Mesothelial cell of epicardium (in vitro differentiated cells): ENCODE measurements at regions not wholly inside any gene's neighbourhood (a gene's known extent, or its start where the extent isn't known, plus 50 kb on each side); places are given as distances from the start of the nearest gene placed in this dataset.
"Not testable (repeated sequence)": the region's sequence is repeated elsewhere in the genome, so short reads cannot be mapped to it uniquely, and the experiment has no call there.

Experiments
- DNase-seq, 2 experiments: peaks; one replicate each; pipeline ENCODE4 v3.0.0; 2021; ENCODE audit warnings: low spot score in 2 of 2; ENCODE audit not compliant: unreplicated experiment in 2 of 2
- H3K27ac Mint-ChIP-seq: 2 replicates; pipeline ENCODE4 v1.8.0; 2021; ENCODE audit warnings: mixed read lengths
- H3K27me3 Mint-ChIP-seq: 2 replicates; pipeline ENCODE4 v1.8.0; 2021; ENCODE audit warnings: low read depth, mixed read lengths
- H3K36me3 Mint-ChIP-seq: 2 replicates; pipeline ENCODE4 v1.8.0; 2021; ENCODE audit warnings: mixed read lengths
- H3K4me1 Mint-ChIP-seq: 2 replicates; pipeline ENCODE4 v1.8.0; 2021; ENCODE audit warnings: mixed read lengths
- H3K4me3 Mint-ChIP-seq: 2 replicates; pipeline ENCODE4 v1.8.0; 2021; ENCODE audit warnings: mild to moderate bottlenecking, moderate library complexity, mixed read lengths
- H3K9me3 Mint-ChIP-seq: 2 replicates; pipeline ENCODE4 v1.8.0; 2021; ENCODE audit warnings: mixed read lengths
- TF ChIP-seq, protein P1 (sequence below): fragments of 200-600 bp; sonication (generic); IDR thresholded peaks from one replicate; pipeline ENCODE4 v1.5.0; 2021; ENCODE audit warnings: antibody characterized with exemption; ENCODE audit not compliant: unreplicated experiment

DNA sequence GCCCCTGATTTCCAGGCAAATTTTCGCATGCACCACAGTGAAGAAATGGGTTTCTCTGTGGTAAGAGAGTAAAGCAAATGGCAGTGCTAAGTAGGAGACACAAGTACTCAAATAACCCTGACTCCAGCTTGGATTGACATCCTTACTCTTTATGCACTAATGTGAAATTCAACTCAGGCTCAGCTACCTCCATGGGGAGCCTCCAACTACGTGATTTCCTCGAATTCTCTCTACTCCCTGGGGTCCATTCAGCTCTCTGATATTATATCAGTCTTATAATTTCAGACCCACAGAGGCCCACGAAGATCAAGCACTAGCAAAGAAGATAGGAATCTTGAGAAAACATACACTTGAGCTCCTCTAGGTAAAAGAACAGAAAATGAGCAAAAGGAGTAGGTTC, 407.6 kb upstream of the CCDC54 start:
- H3K9me3 Mint-ChIP-seq, result peaks cover 11% of the 10 kb centered on the region
- no peak for DNase-seq
- peaks cover 2% of the 10 kb centered on the region for H3K36me3 Mint-ChIP-seq
- TF ChIP-seq, protein P1, sequence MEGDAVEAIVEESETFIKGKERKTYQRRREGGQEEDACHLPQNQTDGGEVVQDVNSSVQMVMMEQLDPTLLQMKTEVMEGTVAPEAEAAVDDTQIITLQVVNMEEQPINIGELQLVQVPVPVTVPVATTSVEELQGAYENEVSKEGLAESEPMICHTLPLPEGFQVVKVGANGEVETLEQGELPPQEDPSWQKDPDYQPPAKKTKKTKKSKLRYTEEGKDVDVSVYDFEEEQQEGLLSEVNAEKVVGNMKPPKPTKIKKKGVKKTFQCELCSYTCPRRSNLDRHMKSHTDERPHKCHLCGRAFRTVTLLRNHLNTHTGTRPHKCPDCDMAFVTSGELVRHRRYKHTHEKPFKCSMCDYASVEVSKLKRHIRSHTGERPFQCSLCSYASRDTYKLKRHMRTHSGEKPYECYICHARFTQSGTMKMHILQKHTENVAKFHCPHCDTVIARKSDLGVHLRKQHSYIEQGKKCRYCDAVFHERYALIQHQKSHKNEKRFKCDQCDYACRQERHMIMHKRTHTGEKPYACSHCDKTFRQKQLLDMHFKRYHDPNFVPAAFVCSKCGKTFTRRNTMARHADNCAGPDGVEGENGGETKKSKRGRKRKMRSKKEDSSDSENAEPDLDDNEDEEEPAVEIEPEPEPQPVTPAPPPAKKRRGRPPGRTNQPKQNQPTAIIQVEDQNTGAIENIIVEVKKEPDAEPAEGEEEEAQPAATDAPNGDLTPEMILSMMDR, result no peak
- peak overlapping the region; percentile 65 for H3K27ac Mint-ChIP-seq
- H3K4me3 Mint-ChIP-seq, result no peak overlapping the region
- no peaks in the 10 kb centered on the region for H3K27me3 Mint-ChIP-seq
- H3K4me1 Mint-ChIP-seq, result peaks cover 29% of the 10 kb centered on the region

DNA sequence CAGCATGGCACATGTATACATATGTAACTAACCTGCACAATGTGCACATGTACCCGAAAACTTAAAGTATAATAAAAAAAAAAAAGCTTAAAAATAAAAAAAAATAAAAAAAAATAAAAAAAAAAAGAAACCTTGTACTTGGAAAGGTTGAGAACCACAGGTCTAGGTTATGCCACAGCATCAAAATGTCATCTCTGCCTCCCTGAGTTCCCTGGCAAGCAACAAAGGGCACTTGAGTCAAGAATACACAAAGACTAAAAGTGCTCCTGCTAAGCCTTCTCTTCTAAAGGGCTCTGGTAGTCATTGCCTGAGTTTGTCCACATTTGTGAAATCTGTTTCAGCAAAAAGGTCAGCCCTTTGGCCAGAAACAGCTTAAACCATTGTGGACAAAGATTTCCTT, 395.8 kb upstream of the CCDC54 start:
- TF ChIP-seq, protein P1, result no peak
- DNase-seq, result no peak
- no peaks in the 10 kb centered on the region for H3K27me3 Mint-ChIP-seq
- no peak overlapping the region for H3K27ac Mint-ChIP-seq
- peaks cover 5% of the 10 kb centered on the region for H3K4me1 Mint-ChIP-seq
- H3K36me3 Mint-ChIP-seq, result no peaks in the 10 kb centered on the region
- no peak overlapping the region for H3K4me3 Mint-ChIP-seq
- no peaks in the 10 kb centered on the region for H3K9me3 Mint-ChIP-seq

DNA sequence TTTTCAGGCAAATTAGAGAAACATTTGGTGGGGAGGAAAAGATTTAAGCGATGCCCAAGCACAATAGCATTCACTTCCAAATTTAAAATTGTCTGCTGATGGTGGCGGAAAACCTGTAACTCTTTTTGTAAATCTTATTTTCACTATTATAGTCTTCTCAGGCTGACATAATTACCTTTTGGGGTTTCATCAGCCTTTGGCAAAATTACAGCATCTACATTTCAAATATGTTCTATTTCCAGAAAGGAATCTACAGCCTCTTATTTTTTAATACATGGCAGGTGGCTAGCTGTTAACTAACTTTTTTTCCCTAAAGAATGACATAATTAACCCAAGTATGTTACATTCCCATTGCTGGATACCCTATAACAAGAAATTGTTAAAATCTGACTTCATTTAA, 391.5 kb upstream of the CCDC54 start:
- Mint-ChIP-seq H3K9me3 (peaks cover 15% of the 10 kb centered on the region), H3K27ac (no peak overlapping the region), H3K4me3 (no peak overlapping the region), H3K36me3 (peaks cover 13% of the 10 kb centered on the region), H3K27me3 (no peaks in the 10 kb centered on the region), H3K4me1 (peaks cover 9% of the 10 kb centered on the region)
- TF ChIP-seq, protein P1, result no peak
- DNase-seq, result no peak

DNA sequence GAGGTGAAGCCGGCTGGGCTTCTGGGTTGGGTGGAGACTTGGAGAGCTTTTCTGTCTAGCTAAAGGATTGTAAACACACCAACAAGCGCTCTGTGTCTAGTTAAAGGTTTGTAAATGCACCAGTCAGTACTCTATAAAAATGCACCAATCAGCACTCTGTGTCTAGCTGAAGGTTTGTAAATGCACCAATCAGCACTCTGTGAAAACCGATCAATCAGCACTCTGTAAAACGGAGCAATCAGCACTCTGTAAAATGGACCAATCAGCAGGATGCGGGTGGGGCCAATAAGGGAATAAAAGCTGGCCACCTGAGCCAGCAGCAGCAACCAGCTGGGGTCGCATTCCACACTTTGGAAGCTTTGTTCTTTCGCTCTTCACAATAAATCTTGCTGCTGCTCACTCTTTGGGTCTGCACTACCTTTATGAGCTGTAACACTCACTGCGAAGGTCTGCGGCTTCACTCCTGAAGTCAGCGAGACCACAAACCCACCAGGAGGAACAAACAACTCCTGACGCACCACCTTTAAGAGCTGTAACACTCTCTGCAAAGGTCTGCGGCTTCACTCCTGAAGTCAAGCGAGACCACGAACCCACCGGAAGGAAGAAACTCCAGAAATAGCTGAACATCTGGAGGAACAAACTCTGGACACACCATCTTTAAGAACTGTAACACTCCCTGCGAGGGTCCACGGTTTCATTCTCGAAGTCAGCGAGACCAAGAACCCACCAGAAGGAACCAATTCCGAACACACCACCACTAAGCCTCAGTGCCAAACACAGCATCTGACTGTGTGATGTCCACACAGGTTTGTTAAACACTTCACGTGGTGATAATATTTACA, 378.2 kb upstream of the CCDC54 start:
- not testable (repeated sequence) for DNase-seq, H3K27me3 Mint-ChIP-seq, H3K4me3 Mint-ChIP-seq
- Mint-ChIP-seq H3K4me1 (peaks cover 21% of the 10 kb centered on the region), H3K36me3 (peaks cover 19% of the 10 kb centered on the region), H3K27ac (peak overlapping the region; percentile 58), H3K9me3 (peaks cover 35% of the 10 kb centered on the region)

DNA sequence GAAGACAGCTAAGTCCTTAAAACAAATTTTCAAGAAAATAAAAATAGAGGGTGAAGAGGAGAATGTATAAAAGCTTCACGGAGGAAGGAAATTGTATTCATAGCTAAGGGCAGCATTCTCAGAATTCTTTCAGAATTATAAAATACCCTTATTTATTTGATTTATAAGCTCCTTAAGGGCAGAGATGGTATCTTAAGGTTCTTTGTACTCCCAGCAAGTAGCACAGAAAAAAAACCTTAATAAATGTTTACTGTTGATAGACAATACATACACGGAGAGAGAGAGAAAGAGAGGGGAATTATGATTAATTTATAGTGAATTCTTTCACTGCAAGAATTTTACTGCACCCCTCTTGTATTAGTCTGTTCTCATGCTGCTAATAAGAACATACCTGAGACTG, 375.6 kb upstream of the CCDC54 start:
- H3K4me3 Mint-ChIP-seq, result no peak overlapping the region
- peaks cover 24% of the 10 kb centered on the region for H3K9me3 Mint-ChIP-seq
- peaks cover 21% of the 10 kb centered on the region for H3K4me1 Mint-ChIP-seq
- no peaks in the 10 kb centered on the region for H3K27me3 Mint-ChIP-seq
- DNase-seq, result no peak
- H3K27ac Mint-ChIP-seq, result peak overlapping the region; percentile 87
- TF ChIP-seq, protein P1, result no peak
- H3K36me3 Mint-ChIP-seq, result peaks cover 19% of the 10 kb centered on the region

DNA sequence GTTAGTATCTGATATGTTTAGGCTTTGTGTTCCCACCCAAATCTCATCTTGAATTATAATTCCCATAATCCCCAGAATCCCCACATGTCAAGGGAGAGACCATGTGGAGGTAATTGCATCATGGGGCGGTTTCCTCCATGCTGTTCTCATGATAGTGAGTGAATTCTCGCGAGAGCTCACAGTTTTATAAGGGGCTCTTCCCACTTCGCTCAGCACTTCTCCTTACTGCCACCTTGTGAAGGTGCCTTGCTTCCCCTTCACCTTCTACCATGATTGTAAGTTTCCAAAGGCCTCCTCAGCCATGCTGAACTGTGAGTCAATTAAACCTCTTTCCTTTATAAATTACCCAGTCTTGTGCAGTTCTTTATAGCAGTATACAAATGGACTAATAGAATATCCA, 371.9 kb upstream of the CCDC54 start:
- DNase-seq, H3K4me3 Mint-ChIP-seq, H3K27ac Mint-ChIP-seq, H3K27me3 Mint-ChIP-seq: not testable (repeated sequence)
- Mint-ChIP-seq H3K4me1 (peaks cover 13% of the 10 kb centered on the region), H3K9me3 (peaks cover 40% of the 10 kb centered on the region), H3K36me3 (peaks cover 24% of the 10 kb centered on the region)
